GM18505 (cell line): ENCODE measurements at regions not wholly inside any gene's neighbourhood (a gene's known extent, or its start where the extent isn't known, plus 50 kb on each side); places are given as distances from the start of the nearest gene placed in this dataset.
"Not testable (repeated sequence)": the region's sequence is repeated elsewhere in the genome, so short reads cannot be mapped to it uniquely, and the experiment has no call there.

Experiments
- ATAC-seq: cut with Tn5 transposase; IDR thresholded peaks from one replicate; pipeline ENCODE4 v1.9.1; 2021; ENCODE audit not compliant: unreplicated experiment
- POLR2A ChIP-seq: IDR thresholded peaks from 4 replicates; pipeline ENCODE4 v1.6.1; 2011; ENCODE audit warnings: borderline replicate concordance; ENCODE audit not compliant: insufficient read depth, insufficient read length; ENCODE audit errors: extremely low read depth

- no peak for ATAC-seq
- no peak for TF ChIP-seq POLR2A
Measured at GRCh38 chrX:46165866-46166265, 379.4 kb downstream of the ZNF674 start.

DNA sequence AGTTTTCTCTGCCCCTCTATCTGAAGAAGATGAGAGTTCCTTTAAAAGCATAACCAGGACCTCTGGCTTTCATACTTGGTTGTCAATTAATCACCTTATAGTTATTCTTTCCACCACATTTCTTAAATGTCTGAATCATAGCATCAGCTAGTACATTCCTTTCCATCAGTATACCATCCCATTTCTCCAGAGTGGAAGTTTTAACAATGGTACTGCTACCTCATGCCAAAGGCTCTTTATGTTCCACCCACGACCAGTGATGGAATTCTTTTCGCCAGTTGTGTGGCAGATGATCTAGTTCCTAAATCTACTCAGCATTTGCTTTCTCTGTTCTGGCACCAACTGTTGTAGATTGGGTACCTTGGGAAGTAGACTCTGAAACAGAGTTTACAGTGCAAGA is 379.8 kb downstream of the ZNF674 start:
- TF ChIP-seq POLR2A, result no peak
- no peak for ATAC-seq

DNA sequence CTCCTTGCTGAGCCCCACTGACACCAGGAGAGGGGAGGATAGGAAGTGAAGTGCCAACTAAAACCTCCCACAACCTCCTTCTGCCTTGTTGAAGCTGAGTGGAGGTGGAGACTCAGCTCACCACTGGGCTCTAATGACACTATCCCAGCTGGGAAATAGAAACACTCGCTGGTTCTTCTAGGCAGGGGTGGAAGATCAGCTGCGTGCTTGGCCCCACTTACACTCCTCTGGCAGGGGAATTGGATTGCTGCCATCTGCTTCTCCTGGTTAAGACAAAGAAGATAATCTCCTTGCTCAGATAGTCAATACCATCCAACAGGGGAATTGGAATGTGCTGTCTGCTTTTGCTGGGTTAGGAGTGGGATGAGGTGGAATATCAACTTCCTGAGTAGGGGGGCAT is 392.5 kb downstream of the ZNF674 start:
- no peak for TF ChIP-seq POLR2A
- no peak for ATAC-seq

DNA sequence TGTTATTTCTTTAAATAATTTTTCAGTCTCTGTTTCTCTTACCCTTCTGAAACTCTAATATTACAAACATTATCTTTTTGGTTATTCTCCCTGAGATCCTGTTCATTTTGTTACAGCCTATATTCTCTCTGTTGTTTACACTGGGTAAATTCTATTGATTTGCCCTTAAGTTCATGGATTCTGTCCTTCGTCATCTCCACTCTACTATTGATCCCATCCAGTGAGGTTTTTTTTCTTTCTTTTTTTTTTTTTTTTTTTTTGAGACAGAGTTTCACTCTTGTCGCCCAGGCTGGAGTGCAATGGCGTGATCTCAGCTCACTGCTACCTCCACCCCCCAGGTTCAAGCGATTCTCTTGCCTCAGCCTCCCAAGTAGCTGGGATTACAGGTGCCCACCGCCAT is 393.9 kb downstream of the ZNF674 start:
- ATAC-seq, result not testable (repeated sequence)

DNA sequence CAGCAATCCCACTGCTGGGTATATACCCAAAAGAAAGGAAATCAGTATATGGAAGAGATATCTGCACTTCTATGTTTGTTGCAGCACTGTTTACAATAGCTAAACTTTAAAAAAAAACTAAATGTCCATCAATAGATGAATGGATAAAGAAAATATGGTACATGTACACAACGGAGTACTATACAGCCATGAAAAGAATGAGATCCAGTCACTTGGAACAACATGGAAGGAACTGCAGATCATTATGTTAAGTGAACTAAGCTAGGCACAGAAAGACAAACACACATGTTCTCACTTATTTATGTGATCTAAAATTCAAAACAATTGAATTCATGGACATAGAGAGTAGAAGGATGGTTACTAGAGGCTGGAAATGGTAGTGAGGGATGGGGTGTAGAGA is 400.7 kb downstream of the ZNF674 start:
- no peak for ATAC-seq
- TF ChIP-seq POLR2A, result no peak

- no peak for ATAC-seq
- TF ChIP-seq POLR2A, result no peak
Measured at GRCh38 chrX:46140272-46140671, 404.9 kb downstream of the ZNF674 start.

DNA sequence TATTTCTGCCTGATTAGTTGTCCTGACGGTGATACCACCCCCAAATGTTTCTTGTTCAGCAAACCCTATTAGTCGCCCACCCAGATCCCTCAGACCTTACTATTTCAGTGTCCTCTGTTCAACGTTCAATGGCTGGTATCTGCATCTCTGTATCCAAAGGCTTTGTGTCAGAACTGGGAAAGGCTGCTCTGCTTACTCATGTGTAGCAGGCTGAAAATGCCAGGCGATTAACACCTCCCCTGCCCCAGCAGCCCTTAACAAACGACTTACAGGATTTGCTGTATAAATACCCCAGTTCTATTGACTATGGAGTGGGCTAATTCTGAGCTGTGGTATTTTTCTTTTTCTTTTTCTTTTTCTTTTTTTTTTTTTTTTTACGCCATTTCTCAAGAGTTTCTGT is 415.0 kb downstream of the ZNF674 start:
- no peak for TF ChIP-seq POLR2A
- no peak for ATAC-seq

DNA sequence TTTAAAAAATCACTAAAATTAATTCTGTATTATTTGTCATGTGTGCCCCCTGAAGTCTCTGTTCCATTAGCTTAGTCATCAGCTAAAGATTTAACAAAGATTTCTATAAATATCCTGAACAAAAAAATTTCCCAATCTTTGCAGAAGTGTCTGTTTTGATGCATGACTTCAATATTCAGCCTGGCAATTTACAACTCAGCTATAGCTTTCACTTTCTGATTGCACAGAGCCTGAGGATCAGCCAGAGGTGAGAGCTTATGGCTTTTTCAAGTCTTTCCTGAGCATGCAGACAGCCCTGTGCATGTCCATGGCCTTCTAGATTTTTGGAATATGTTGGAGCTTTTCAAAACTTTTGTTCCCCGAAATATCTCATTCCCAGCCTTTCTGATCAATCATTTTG is 420.1 kb downstream of the ZNF674 start:
- no peak for ATAC-seq

GRCh38 chrX:46117234-46117633 is 428.0 kb downstream of the ZNF674 start:
- TF ChIP-seq POLR2A, result no peak
- ATAC-seq, result no peak

More for the DNA sequence above, 420.1 kb downstream of the ZNF674 start:
- TF ChIP-seq POLR2A, result no peak

GRCh38 chrX:46087310-46087709 is 457.9 kb downstream of the ZNF674 start:
- ATAC-seq, result not testable (repeated sequence)

DNA sequence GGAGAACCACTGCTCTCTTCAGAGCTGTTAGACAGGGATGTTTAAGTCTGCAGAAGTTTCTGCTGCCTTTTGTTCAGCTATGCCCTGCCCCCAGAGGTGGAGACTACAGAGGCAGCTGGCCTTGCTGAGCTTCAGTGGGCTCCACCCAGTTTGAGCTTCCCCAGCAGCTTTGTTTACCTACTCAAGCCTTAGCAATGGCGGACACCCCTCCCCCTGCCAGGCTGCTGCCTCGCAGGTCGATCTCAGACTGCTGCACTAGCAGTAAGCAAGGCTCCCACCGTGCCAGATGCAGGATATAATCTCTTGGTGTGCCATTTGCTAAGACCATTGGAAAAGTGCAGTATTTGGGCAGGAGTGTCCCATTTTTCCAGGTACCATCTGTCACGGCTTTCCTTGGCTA is 465.1 kb downstream of the ZNF674 start:
- ATAC-seq, result not testable (repeated sequence)

DNA sequence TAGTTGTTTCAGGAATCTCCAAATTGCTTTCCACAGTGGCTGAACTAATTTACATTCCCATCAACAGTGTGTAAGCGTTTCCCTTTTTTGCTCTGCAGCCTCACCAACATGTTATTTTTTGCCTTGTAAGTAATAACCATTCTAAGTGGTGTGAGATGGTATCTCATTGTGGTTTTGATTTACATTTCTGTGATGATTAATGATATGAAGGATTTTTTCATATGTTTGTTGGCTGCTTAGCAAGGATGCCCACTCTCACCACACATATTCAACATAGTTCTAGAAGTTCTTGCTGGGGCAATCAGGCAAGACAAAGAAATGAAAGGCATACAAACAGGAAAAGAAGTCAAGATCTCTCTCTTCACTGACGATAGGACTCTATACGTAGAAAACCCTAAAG is 472.4 kb downstream of the ZNF674 start:
- no peak for TF ChIP-seq POLR2A
- ATAC-seq, result no peak

DNA sequence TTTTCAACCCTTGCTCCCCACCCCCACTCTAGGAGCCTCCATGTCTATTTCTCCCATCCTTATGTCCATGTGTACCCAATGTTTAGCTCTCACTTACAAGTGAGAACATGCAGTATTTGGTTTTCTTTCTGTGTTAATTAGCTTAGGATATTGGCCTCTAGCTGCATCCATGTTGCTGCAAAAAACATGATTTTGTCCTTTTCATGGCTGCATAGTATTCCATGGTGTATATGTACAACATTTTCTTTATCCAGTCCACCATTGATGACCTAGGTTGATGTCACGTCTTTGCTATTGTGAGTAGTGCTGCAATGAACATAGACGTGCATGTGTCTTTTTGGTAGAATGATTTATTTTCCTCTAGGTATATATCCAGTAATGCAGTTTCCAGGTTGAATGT is 472.8 kb downstream of the ZNF674 start:
- no peak for ATAC-seq
- TF ChIP-seq POLR2A, result no peak

DNA sequence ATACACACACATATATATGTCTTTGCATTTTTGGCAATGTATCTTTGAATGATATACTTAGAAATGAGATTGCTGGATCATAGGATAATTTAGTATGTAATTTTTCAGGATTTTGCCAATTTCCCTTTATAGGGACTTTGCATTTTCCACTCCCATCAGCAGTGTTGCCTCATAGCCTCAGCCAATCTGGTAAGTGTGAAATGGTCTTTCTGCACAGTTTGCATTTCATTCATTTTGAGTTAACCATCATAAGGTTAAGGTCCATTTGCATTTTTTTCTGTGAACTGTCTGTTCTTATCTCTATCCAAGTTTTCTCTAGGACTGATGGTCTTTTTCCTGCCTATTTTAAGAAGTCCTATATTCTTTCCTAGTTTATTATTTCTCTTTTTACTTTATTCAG is 474.8 kb downstream of the ZNF674 start:
- ATAC-seq, result no peak
- no peak for TF ChIP-seq POLR2A

DNA sequence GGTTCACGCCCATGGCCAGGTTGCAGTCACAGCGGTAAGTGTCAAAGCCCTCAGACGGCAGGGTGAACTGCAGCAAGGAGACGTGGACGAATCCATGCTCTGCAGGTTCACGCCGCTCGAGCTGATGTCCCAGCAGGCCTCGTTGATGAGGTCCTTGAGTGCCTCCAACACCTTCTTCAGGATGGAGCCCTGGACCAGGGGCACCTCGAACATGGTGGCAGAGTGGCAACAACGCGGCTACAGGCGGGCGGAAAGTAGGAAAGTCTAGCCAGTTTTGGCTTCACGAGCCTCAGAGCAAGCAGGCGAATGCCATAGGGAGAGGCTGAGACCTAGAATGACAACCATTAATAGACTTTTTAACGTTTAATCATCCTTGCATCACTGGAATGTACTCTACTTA is 485.9 kb downstream of the ZNF674 start:
- no peak for ATAC-seq
- TF ChIP-seq POLR2A, result no peak

GRCh38 chrX:46044486-46044885 is 500.7 kb downstream of the ZNF674 start:
- no peak for ATAC-seq
- no peak for TF ChIP-seq POLR2A

- ATAC-seq, result no peak
- TF ChIP-seq POLR2A, result no peak
Measured at GRCh38 chrX:46040001-46040400, 505.2 kb downstream of the ZNF674 start.

GRCh38 chrX:46039526-46039925 is 505.7 kb downstream of the ZNF674 start:
- no peak for ATAC-seq
- no peak for TF ChIP-seq POLR2A
